ENCODE measurements at regions not wholly inside any gene's neighbourhood (a gene's known extent, or its start where the extent isn't known, plus 50 kb on each side); places are given as distances from the start of the nearest gene placed in this dataset.

DNA sequence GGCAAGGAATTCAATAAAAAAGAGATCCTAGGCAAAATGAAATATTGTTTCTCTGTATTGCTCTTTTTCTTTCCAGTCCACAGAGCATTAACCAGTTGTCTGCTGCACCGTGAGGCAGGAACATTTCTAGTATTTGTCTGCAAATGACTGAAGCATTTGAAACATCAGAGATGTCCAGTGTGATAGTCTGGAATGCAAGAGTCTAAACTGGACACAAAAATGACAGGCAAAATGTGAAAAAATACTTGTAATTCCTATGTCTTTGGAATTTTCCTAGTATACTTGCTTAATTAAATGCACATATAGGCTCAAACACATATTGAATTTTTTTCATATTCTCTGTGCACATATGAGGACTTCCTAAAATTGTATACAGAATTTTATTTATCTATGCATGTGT is 120.5 kb upstream of the SPATS2L start:
- no peaks in the 10 kb centered on the region for H3K4me1 ChIP-seq
- H3K4me3 ChIP-seq = no peak overlapping the region
- no peak overlapping the region for H3K27ac ChIP-seq
- intact Hi-C loops (cut with DNase I; ENCODE audit: low total_unique reads) = no loop called here
- no peaks in the 10 kb centered on the region for H3K9me3 ChIP-seq
- DNase-seq (no peak), ATAC-seq (no peak)
- in situ Hi-C loops (cut with MboI; ENCODE audit: low sequenced_read_pairs in 4 of 4) = no loop called here
- no peaks in the 10 kb centered on the region for H3K27me3 ChIP-seq
- no peaks in the 10 kb centered on the region for H3K36me3 ChIP-seq
- TF ChIP-seq POLR2A (IDR thresholded peaks at IDR 0.05) = no peak
- TF ChIP-seq, protein P1, sequence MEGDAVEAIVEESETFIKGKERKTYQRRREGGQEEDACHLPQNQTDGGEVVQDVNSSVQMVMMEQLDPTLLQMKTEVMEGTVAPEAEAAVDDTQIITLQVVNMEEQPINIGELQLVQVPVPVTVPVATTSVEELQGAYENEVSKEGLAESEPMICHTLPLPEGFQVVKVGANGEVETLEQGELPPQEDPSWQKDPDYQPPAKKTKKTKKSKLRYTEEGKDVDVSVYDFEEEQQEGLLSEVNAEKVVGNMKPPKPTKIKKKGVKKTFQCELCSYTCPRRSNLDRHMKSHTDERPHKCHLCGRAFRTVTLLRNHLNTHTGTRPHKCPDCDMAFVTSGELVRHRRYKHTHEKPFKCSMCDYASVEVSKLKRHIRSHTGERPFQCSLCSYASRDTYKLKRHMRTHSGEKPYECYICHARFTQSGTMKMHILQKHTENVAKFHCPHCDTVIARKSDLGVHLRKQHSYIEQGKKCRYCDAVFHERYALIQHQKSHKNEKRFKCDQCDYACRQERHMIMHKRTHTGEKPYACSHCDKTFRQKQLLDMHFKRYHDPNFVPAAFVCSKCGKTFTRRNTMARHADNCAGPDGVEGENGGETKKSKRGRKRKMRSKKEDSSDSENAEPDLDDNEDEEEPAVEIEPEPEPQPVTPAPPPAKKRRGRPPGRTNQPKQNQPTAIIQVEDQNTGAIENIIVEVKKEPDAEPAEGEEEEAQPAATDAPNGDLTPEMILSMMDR (IDR thresholded peaks at IDR 0.05 in 4 of 5, conservative IDR thresholded peaks at IDR 0.05 in 1 of 5) = no peak

DNA sequence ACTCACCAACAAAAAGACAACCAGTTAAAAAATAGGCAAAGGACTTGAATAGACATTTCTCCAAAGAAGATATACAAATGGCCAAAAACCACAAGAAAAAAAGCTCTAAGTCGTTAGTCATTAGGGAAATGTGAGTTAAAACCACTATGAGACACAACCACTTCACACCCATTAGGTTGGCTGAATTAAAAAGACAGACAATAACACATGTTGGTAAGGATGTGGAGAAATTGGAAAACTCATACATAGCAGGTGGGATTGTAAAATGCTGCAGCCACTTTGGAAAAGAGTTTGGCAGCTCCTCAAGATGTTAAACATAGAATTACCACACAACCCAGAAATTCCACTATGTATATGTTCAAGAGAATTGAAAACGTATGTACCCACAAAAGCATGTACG is 117.6 kb upstream of the SPATS2L start:
- no peaks in the 10 kb centered on the region for H3K36me3 ChIP-seq
- ATAC-seq (no peak), DNase-seq (no peak)
- H3K4me3 ChIP-seq = no peak overlapping the region
- in situ Hi-C loops (cut with MboI; ENCODE audit: low sequenced_read_pairs in 4 of 4) = no loop called here
- intact Hi-C loops (cut with DNase I; ENCODE audit: low total_unique reads) = no loop called here
- H3K27me3 ChIP-seq = no peaks in the 10 kb centered on the region
- no peaks in the 10 kb centered on the region for H3K9me3 ChIP-seq
- TF ChIP-seq, protein P1 (IDR thresholded peaks at IDR 0.05 in 4 of 5, conservative IDR thresholded peaks at IDR 0.05 in 1 of 5) = no peak
- TF ChIP-seq POLR2A (IDR thresholded peaks at IDR 0.05) = no peak
- H3K4me1 ChIP-seq = no peaks in the 10 kb centered on the region
- no peak overlapping the region for H3K27ac ChIP-seq

DNA sequence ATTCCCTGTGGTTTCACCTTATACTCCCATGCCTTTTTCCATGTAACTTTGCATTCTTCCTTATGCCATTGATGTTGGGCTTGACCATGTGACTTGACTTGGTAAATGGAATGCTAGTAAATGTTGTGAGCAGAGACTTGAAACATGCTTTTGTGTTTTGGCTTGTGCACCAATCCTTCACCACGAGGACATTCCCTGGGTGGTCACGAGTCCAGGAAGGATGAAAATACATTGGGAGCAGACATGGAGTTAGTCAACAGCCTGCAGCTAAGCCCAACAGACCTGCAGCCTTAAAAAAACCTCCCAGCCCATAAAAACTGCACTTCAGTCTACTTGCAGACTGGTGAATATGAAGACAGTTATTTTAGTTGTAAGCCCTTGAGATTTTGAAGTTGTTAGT is 116.5 kb upstream of the SPATS2L start:
- H3K27me3 ChIP-seq = no peaks in the 10 kb centered on the region
- in situ Hi-C loops (cut with MboI; ENCODE audit: low sequenced_read_pairs in 4 of 4) (no loop called here), intact Hi-C loops (cut with DNase I; ENCODE audit: low total_unique reads) (no loop called here)
- no peaks in the 10 kb centered on the region for H3K9me3 ChIP-seq
- H3K36me3 ChIP-seq = no peaks in the 10 kb centered on the region
- H3K4me1 ChIP-seq = no peaks in the 10 kb centered on the region
- DNase-seq (no peak), ATAC-seq (no peak)
- no peak overlapping the region for H3K27ac ChIP-seq
- TF ChIP-seq, protein P1 (IDR thresholded peaks at IDR 0.05 in 4 of 5, conservative IDR thresholded peaks at IDR 0.05 in 1 of 5) = no peak
- no peak for TF ChIP-seq POLR2A (IDR thresholded peaks at IDR 0.05)
- no peak overlapping the region for H3K4me3 ChIP-seq

DNA sequence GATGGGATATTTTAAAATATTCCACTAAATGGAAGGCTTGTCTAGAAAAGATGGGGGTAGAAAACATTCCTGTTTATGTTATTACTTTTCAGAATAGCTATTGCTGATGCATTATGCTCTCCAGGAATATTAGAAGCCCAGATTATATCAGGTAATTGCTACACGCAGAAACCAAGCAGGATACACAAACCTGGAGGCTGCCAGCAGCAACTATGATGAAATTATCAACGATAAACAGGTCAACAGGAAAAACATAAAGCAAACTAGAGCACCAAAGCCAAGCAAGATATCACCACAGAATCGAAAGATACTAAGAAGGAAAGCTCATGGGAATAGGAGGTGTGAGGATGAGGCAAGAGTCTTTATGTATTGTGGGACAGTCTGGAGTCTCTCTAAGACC is 113.2 kb upstream of the SPATS2L start:
- no peak for DNase-seq
- in situ Hi-C loops (cut with MboI; ENCODE audit: low sequenced_read_pairs in 4 of 4) (no loop called here), intact Hi-C loops (cut with DNase I; ENCODE audit: low total_unique reads) (no loop called here)
- no peaks in the 10 kb centered on the region for H3K9me3 ChIP-seq
- no peaks in the 10 kb centered on the region for H3K36me3 ChIP-seq
- H3K27me3 ChIP-seq = no peaks in the 10 kb centered on the region
- H3K4me3 ChIP-seq = no peak overlapping the region
- no peaks in the 10 kb centered on the region for H3K4me1 ChIP-seq
- H3K27ac ChIP-seq = no peak overlapping the region
- TF ChIP-seq POLR2A (IDR thresholded peaks at IDR 0.05) = no peak
- TF ChIP-seq, protein P1 (IDR thresholded peaks at IDR 0.05 in 4 of 5, conservative IDR thresholded peaks at IDR 0.05 in 1 of 5) = no peak
- no peak for ATAC-seq

DNA sequence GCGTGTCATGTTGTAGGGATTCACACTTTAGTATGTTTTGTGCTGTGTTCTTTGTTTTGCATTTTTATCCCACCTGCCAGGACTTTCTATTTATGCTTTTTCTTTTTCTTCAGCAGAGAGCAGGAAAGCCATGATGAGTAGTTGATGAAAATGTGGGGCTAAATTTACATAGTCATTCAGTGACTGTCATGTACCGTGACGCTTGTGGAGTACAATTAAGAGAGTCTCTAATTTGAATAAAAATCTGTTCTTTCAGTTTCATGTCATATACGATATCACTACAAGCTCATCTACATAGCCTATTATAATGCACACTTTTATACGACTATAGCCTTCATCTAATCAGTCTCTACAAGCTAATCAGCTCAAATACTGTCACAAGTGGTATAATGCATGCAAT is 112.7 kb upstream of the SPATS2L start:
- H3K27ac ChIP-seq = no peak overlapping the region
- no peak overlapping the region for H3K4me3 ChIP-seq
- in situ Hi-C loops (cut with MboI; ENCODE audit: low sequenced_read_pairs in 4 of 4) = no loop called here
- no peaks in the 10 kb centered on the region for H3K9me3 ChIP-seq
- DNase-seq (no peak), ATAC-seq (no peak)
- no peaks in the 10 kb centered on the region for H3K27me3 ChIP-seq
- intact Hi-C loops (cut with DNase I; ENCODE audit: low total_unique reads) = no loop called here
- H3K4me1 ChIP-seq = no peaks in the 10 kb centered on the region
- no peaks in the 10 kb centered on the region for H3K36me3 ChIP-seq
- TF ChIP-seq, protein P1 (IDR thresholded peaks at IDR 0.05 in 4 of 5, conservative IDR thresholded peaks at IDR 0.05 in 1 of 5) = no peak
- TF ChIP-seq POLR2A (IDR thresholded peaks at IDR 0.05) = no peak
